ENCODE measurements at regions not wholly inside any gene's neighbourhood (a gene's known extent, or its start where the extent isn't known, plus 50 kb on each side); places are given as distances from the start of the nearest gene placed in this dataset.

GRCh38 chr2:41703123-41703522, 344.7 kb upstream of the PKDCC start:
- DNase-seq (ENCODE audit: low spot score in 2 of 2) = no peak
- intact Hi-C loops (cut with DNase I; ENCODE audit: low total_unique reads) = no loop called here
- 69 to 78% methylated on average over 2 of the region's 2 CpGs for WGBS, 2 donors
- no peak overlapping the region for H3K4me3 ChIP-seq (ENCODE audit: low read depth, poor library complexity, severe bottlenecking)
- TF ChIP-seq CTCF (IDR thresholded peaks at IDR 0.05) (no peak), POLR2A (IDR thresholded peaks at IDR 0.05) (no peak)

- intact Hi-C loops (cut with DNase I; ENCODE audit: low total_unique reads) = no loop called here
- TF ChIP-seq POLR2A (IDR thresholded peaks at IDR 0.05) (no peak), CTCF (IDR thresholded peaks at IDR 0.05) (no peak)
- no peak overlapping the region for H3K4me3 ChIP-seq (ENCODE audit: low read depth, poor library complexity, severe bottlenecking)
- DNase-seq (ENCODE audit: low spot score in 2 of 2) = no peak
- 85 to 86% methylated on average over 4 of the region's 4 CpGs for WGBS, 2 donors
These were observed 342.2 kb upstream of the PKDCC start for GRCh38 chr2:41705634-41706033.

GRCh38 chr2:41706286-41706685, 341.5 kb upstream of the PKDCC start:
- WGBS, 2 donors = 60 to 79% methylated on average over 2 of the region's 2 CpGs
- intact Hi-C loops (cut with DNase I; ENCODE audit: low total_unique reads) = no loop called here
- no peak for DNase-seq (ENCODE audit: low spot score in 2 of 2)
- TF ChIP-seq CTCF (IDR thresholded peaks at IDR 0.05) = no peak
- TF ChIP-seq POLR2A (IDR thresholded peaks at IDR 0.05) = no peak
- no peak overlapping the region for H3K4me3 ChIP-seq (ENCODE audit: low read depth, poor library complexity, severe bottlenecking)

GRCh38 chr2:41707790-41708451, 339.9 kb upstream of the PKDCC start:
- 88 to 92% methylated on average over 10 of the region's 10 CpGs for whole genome bisulfite sequencing, 2 donors
- H3K4me3 ChIP-seq (ENCODE audit: low read depth, poor library complexity, severe bottlenecking) = no peak overlapping the region
- TF ChIP-seq CTCF (IDR thresholded peaks at IDR 0.05) (no peak), POLR2A (IDR thresholded peaks at IDR 0.05) (no peak)
- DNase-seq (ENCODE audit: low spot score in 2 of 2) = no peak
- intact Hi-C loops (cut with DNase I; ENCODE audit: low total_unique reads) = no loop called here

GRCh38 chr2:41709702-41710599, 337.9 kb upstream of the PKDCC start:
- no peak overlapping the region for H3K4me3 ChIP-seq (ENCODE audit: low read depth, poor library complexity, severe bottlenecking)
- no peak for DNase-seq (ENCODE audit: low spot score in 2 of 2)
- intact Hi-C loops (cut with DNase I; ENCODE audit: low total_unique reads) = no loop called here
- TF ChIP-seq POLR2A (IDR thresholded peaks at IDR 0.05) (no peak), CTCF (IDR thresholded peaks at IDR 0.05) (no peak)
- WGBS, 2 donors = 58 to 62% methylated on average over 10 of the region's 10 CpGs
